GM12891 (cell line): ENCODE measurements at regions not wholly inside any gene's neighbourhood (a gene's known extent, or its start where the extent isn't known, plus 50 kb on each side); places are given as distances from the start of the nearest gene placed in this dataset.

Experiments used
- PAX5 ChIP-seq: IDR thresholded peaks from 2 replicates; pipeline ENCODE4 v1.6.1; 2011; ENCODE audit warnings: low read length, moderate library complexity, mild to moderate bottlenecking; ENCODE audit not compliant: insufficient read depth, severe bottlenecking
- POLR2A ChIP-seq: IDR thresholded peaks from 2 replicates; pipeline ENCODE4 v1.6.1; 2011; ENCODE audit warnings: low read depth, low read length, control low read depth
- POLR2AphosphoS5 ChIP-seq: IDR thresholded peaks from 2 replicates; pipeline ENCODE4 v1.6.1; 2011; ENCODE audit warnings: low read depth, low read length, control low read depth
- TAF1 ChIP-seq: IDR thresholded peaks from 2 replicates; pipeline ENCODE4 v1.6.1; 2011; ENCODE audit warnings: low read depth, low read length, control low read depth

GRCh38 chr22:22071455-22071854 is 88.9 kb upstream of the TOP3B start:
- TF ChIP-seq POLR2A (no peak), TAF1 (no peak), POLR2AphosphoS5 (no peak), PAX5 (no peak)
